GM23338 (cell line): ENCODE measurements at regions not wholly inside any gene's neighbourhood (a gene's known extent, or its start where the extent isn't known, plus 50 kb on each side); places are given as distances from the start of the nearest gene placed in this dataset.

Experiments
- ATAC-seq: fragments of 200-7000 bp; cut with Tn5 transposase; 3 replicates; pipeline ENCODE4 v1.9.1; 2020
- DNase-seq: peaks from one replicate; pipeline ENCODE4 v3.0.0-alpha.2; 2015; ENCODE audit warnings: low spot score
- H2AFZ ChIP-seq: fragments of 200-600 bp; sonication (generic); 2 replicates; pipeline ENCODE4 v1.8.0; 2016; ENCODE audit warnings: antibody characterized with exemption, mild to moderate bottlenecking, moderate library complexity
- H3F3A ChIP-seq: fragments of 200-600 bp; sonication (generic); replicated peaks from 2 replicates; pipeline ENCODE4 v1.8.0; 2017; ENCODE audit warnings: antibody characterized with exemption, mixed run types, low read depth
- H3K27ac ChIP-seq: fragments of 200-600 bp; sonication (generic); 2 replicates; pipeline ENCODE4 v1.6.1; 2016; ENCODE audit warnings: low read depth
- H3K27me3 ChIP-seq: fragments of 200-600 bp; sonication (generic); 2 replicates; pipeline ENCODE4 v1.8.0; 2016; ENCODE audit warnings: mild to moderate bottlenecking, mixed run types, moderate library complexity; ENCODE audit not compliant: insufficient read depth
- H3K36me3 ChIP-seq: fragments of 200-600 bp; sonication (generic); 2 replicates; pipeline ENCODE4 v1.8.0; 2016; ENCODE audit warnings: mild to moderate bottlenecking; ENCODE audit not compliant: insufficient read depth
- H3K4me1 ChIP-seq: fragments of 200-600 bp; sonication (generic); 2 replicates; pipeline ENCODE4 v1.8.0; 2016; ENCODE audit warnings: mild to moderate bottlenecking, moderate library complexity; ENCODE audit not compliant: insufficient read depth
- H3K4me2 ChIP-seq: fragments of 200-600 bp; sonication (generic); 2 replicates; pipeline ENCODE4 v1.7.1; 2017; ENCODE audit warnings: mixed run types
- H3K4me3 ChIP-seq: fragments of 200-600 bp; sonication (generic); 2 replicates; pipeline ENCODE4 v1.6.1; 2016; ENCODE audit warnings: mixed run types
- H3K79me2 ChIP-seq: fragments of 200-600 bp; sonication (generic); replicated peaks from 2 replicates; pipeline ENCODE4 v1.8.0; 2017; ENCODE audit warnings: mild to moderate bottlenecking; ENCODE audit not compliant: insufficient read depth
- H3K9me2 ChIP-seq: fragments of 200-600 bp; sonication (generic); 2 replicates; pipeline ENCODE4 v1.8.0; 2017; ENCODE audit not compliant: insufficient read depth
- H4K20me1 ChIP-seq: fragments of 200-600 bp; sonication (generic); replicated peaks from 2 replicates; pipeline ENCODE4 v1.8.0; 2017; ENCODE audit warnings: mild to moderate bottlenecking; ENCODE audit not compliant: insufficient read depth
- H3K27ac Mint-ChIP-seq: 2 replicates; pipeline ENCODE4 v1.8.0; 2020; ENCODE audit warnings: inconsistent platforms, mild to moderate bottlenecking, moderate library complexity, mixed read lengths
- H3K27me3 Mint-ChIP-seq: 3 replicates; pipeline ENCODE4 v1.8.0; 2022; ENCODE audit warnings: low read depth, mild to moderate bottlenecking, moderate library complexity, mixed read lengths, inconsistent platforms; ENCODE audit not compliant: insufficient read depth, poor library complexity
- H3K36me3 Mint-ChIP-seq: 3 replicates; pipeline ENCODE4 v1.8.0; 2021; ENCODE audit warnings: low read depth, mild to moderate bottlenecking, inconsistent platforms, moderate library complexity, mixed read lengths
- H3K4me1 Mint-ChIP-seq: 3 replicates; pipeline ENCODE4 v1.8.0; 2020; ENCODE audit warnings: mild to moderate bottlenecking, inconsistent platforms, mixed read lengths
- H3K4me3 Mint-ChIP-seq: 3 replicates; pipeline ENCODE4 v1.8.0; 2021; ENCODE audit warnings: moderate library complexity, mild to moderate bottlenecking, inconsistent platforms, mixed read lengths
- H3K9me3 Mint-ChIP-seq: 3 replicates; pipeline ENCODE4 v1.8.0; 2020; ENCODE audit warnings: moderate library complexity, mild to moderate bottlenecking, inconsistent platforms, mixed read lengths
- ETS1 ChIP-seq: IDR thresholded peaks from 2 replicates; pipeline ENCODE4 v1.6.1; 2016; ENCODE audit warnings: antibody characterized with exemption
- JUNB ChIP-seq: IDR thresholded peaks from one replicate; pipeline ENCODE4 v1.6.1; 2016; ENCODE audit warnings: antibody characterized with exemption; ENCODE audit not compliant: unreplicated experiment
- NANOG ChIP-seq: IDR thresholded peaks from 2 replicates; pipeline ENCODE4 v1.6.1; 2016; ENCODE audit warnings: antibody characterized with exemption, borderline replicate concordance
- POLR2AphosphoS5 ChIP-seq: IDR thresholded peaks from 2 replicates; pipeline ENCODE4 v1.6.1; 2016; ENCODE audit warnings: antibody characterized with exemption, low read depth
- ZNF114 ChIP-seq: fragments of 250-450 bp; sonication (Bioruptor Pico); IDR thresholded peaks from 2 replicates; pipeline ENCODE4 v1.5.0; 2020; ENCODE audit warnings: mild to moderate bottlenecking, moderate library complexity
- ZNF331 ChIP-seq: fragments of 250-450 bp; sonication (Bioruptor Pico); IDR thresholded peaks from 2 replicates; pipeline ENCODE4 v1.5.0; 2020; ENCODE audit warnings: low read depth, mild to moderate bottlenecking, moderate library complexity
- ZNF462 ChIP-seq: fragments of 250-450 bp; sonication (Bioruptor Pico); IDR thresholded peaks from 2 replicates; pipeline ENCODE4 v1.5.0; 2020; ENCODE audit warnings: mild to moderate bottlenecking, moderate library complexity

- TF ChIP-seq ZNF331 (CRISPR knock-in tag) (no peak), ETS1 (no peak), JUNB (no peak), NANOG (no peak), POLR2AphosphoS5 (no peak)
Measured at GRCh38 chr6:148221196-148221979, 121.2 kb upstream of the SASH1 start (continued).

GRCh38 chr6:148222376-148222775 is 120.3 kb upstream of the SASH1 start:
- Histone ChIP-seq H3K4me2 (no peak overlapping the region), H3K27ac (no peak overlapping the region), H3K36me3 (no peaks in the 10 kb centered on the region), H3K4me3 (no peak overlapping the region), H3K4me1 (peaks cover 29% of the 10 kb centered on the region), H3K9me2 (no peaks in the 10 kb centered on the region), H3F3A (no peaks in the 10 kb centered on the region), H3K79me2 (no peaks in the 10 kb centered on the region), H3K27me3 (no peaks in the 10 kb centered on the region), H2AFZ (peak overlapping the region; percentile 8; the same call in 1 of the 2 replicates), H4K20me1 (no peaks in the 10 kb centered on the region)
- H3K27me3 Mint-ChIP-seq: peaks cover 2% of the 10 kb centered on the region
- H3K4me1 Mint-ChIP-seq: peaks cover 25% of the 10 kb centered on the region
- no peak for TF ChIP-seq ZNF462 (CRISPR knock-in tag)
- no peak for TF ChIP-seq ZNF114 (CRISPR knock-in tag)
- no peak for TF ChIP-seq NANOG
- no peak for TF ChIP-seq ETS1
- no peak for TF ChIP-seq JUNB
- no peak overlapping the region for H3K27ac Mint-ChIP-seq
- H3K36me3 Mint-ChIP-seq: no peaks in the 10 kb centered on the region
- no peak for DNase-seq
- no peaks in the 10 kb centered on the region for H3K9me3 Mint-ChIP-seq
- no peak overlapping the region for H3K4me3 Mint-ChIP-seq
- peak; percentile 41; the same call in 2 of the 3 replicates for ATAC-seq
